Fibroblast of lung (primary cell): ENCODE measurements at regions not wholly inside any gene's neighbourhood (a gene's known extent, or its start where the extent isn't known, plus 50 kb on each side); places are given as distances from the start of the nearest gene placed in this dataset.
A peak's percentile ranks its signal among the peaks of the same experiment; 100 is the strongest.

Source experiments
- DNase-seq, 2 donors: peaks; one replicate each; pipeline versions ENCODE4 v3.0.0 to v3.0.0-alpha.2; 2010; ENCODE audit warnings: low read depth in 2 of 2
- H2AFZ ChIP-seq: 2 replicates; pipeline ENCODE4 v1.5.1; 2012; ENCODE audit warnings: low read length, control low read depth, inconsistent platforms
- H3K27ac ChIP-seq: 2 replicates; pipeline ENCODE4 v1.5.1; 2011; ENCODE audit warnings: low read length, control low read depth; ENCODE audit not compliant: insufficient read depth
- H3K27me3 ChIP-seq: 2 replicates; pipeline ENCODE4 v1.5.1; 2011; ENCODE audit warnings: mild to moderate bottlenecking, low read length; ENCODE audit not compliant: control insufficient read depth, insufficient read depth
- H3K36me3 ChIP-seq: 2 replicates; pipeline ENCODE4 v1.5.1; 2011; ENCODE audit warnings: low read length; ENCODE audit not compliant: control insufficient read depth, insufficient read depth
- H3K4me1 ChIP-seq: 2 replicates; pipeline ENCODE4 v1.5.1; 2011; ENCODE audit warnings: low read length; ENCODE audit not compliant: control insufficient read depth, insufficient read depth; ENCODE audit errors: extremely low read depth
- H3K4me2 ChIP-seq: 2 replicates; pipeline ENCODE4 v1.5.1; 2011; ENCODE audit warnings: low read length, control low read depth; ENCODE audit not compliant: insufficient read depth; ENCODE audit errors: extremely low read depth
- H3K4me3 ChIP-seq, 4 experiments: fragments of 200-600 bp in 1 of 4; sonication (generic) in 1 of 4; replicated peaks in 1 of 4; 2 replicates each; pipeline ENCODE4 v1.5.1; 2011 to 2016; ENCODE audit warnings: low read length in 4 of 4, low read depth in 3 of 4, mild to moderate bottlenecking in 3 of 4, control low read depth in 2 of 4, inconsistent platforms in 1 of 4, mixed read lengths in 1 of 4; ENCODE audit not compliant: insufficient read depth in 1 of 4; ENCODE audit errors: control extremely low read depth in 1 of 4
- H3K79me2 ChIP-seq: 2 replicates; pipeline ENCODE4 v1.5.1; 2012; ENCODE audit warnings: mild to moderate bottlenecking, low read length, inconsistent platforms; ENCODE audit not compliant: control insufficient read depth, insufficient read depth
- H3K9ac ChIP-seq: 2 replicates; pipeline ENCODE4 v1.5.1; 2011; ENCODE audit warnings: mild to moderate bottlenecking, low read length, control low read depth; ENCODE audit not compliant: insufficient read depth
- H3K9me3 ChIP-seq: 2 replicates; pipeline ENCODE4 v1.5.1; 2012; ENCODE audit warnings: low read depth, low read length; ENCODE audit not compliant: control insufficient read depth, insufficient read depth
- H4K20me1 ChIP-seq: 2 replicates; pipeline ENCODE4 v1.5.1; 2011; ENCODE audit warnings: low read length; ENCODE audit not compliant: control insufficient read depth, insufficient read depth; ENCODE audit errors: extremely low read depth
- CTCF ChIP-seq, 2 donors: IDR thresholded peaks in 1 of 2; conservative IDR thresholded peaks in 1 of 2; 1 replicate in 1 of 2; 2 replicates in 1 of 2; pipeline ENCODE4 v1.5.1; 2011 to 2012; ENCODE audit warnings: low read length in 2 of 2, control low read depth in 1 of 2, inconsistent platforms in 1 of 2, low read depth in 1 of 2, mild to moderate bottlenecking in 1 of 2
- EZH2 ChIP-seq: IDR thresholded peaks from 2 replicates; pipeline ENCODE4 v1.5.1; 2012; ENCODE audit warnings: low read length, control low read depth, mild to moderate bottlenecking; ENCODE audit errors: missing control alignments

GRCh38 chr3:22982981-22983587, 220.0 kb upstream of the UBE2E2 start:
- Histone ChIP-seq H4K20me1 (no peaks in the 10 kb centered on the region), H3K27ac (no peak overlapping the region), H3K27me3 (no peaks in the 10 kb centered on the region), H3K4me3 (no peak overlapping the region), H3K9ac (no peak overlapping the region), H3K4me1 (no peaks in the 10 kb centered on the region), H3K79me2 (no peaks in the 10 kb centered on the region), H3K9me3 (no peaks in the 10 kb centered on the region), H3K4me2 (no peak overlapping the region), H3K36me3 (no peaks in the 10 kb centered on the region), H2AFZ (no peak overlapping the region)
- peak in 1 of 2 donors; percentile 16 for DNase-seq
- TF ChIP-seq CTCF (conservative IDR thresholded peaks at IDR 0.05 in 1 of 2, IDR thresholded peaks at IDR 0.05 in 1 of 2; ENCODE audit: low read depth in 1 of 2, low read length in 2 of 2) (no peak), EZH2 (no peak)

- Histone ChIP-seq H3K4me2 (no peak overlapping the region), H2AFZ (no peak overlapping the region), H4K20me1 (no peaks in the 10 kb centered on the region), H3K9me3 (no peaks in the 10 kb centered on the region), H3K9ac (no peak overlapping the region), H3K4me1 (no peaks in the 10 kb centered on the region), H3K79me2 (no peaks in the 10 kb centered on the region), H3K27ac (no peak overlapping the region), H3K27me3 (no peaks in the 10 kb centered on the region), H3K36me3 (no peaks in the 10 kb centered on the region), H3K4me3 (no peak overlapping the region)
- no peak for TF ChIP-seq EZH2
- no peak for TF ChIP-seq CTCF (conservative IDR thresholded peaks at IDR 0.05 in 1 of 2, IDR thresholded peaks at IDR 0.05 in 1 of 2; ENCODE audit: low read depth in 1 of 2, low read length in 2 of 2)
- no peak for DNase-seq
Measured at GRCh38 chr3:22986958-22987357, 216.2 kb upstream of the UBE2E2 start.

- TF ChIP-seq CTCF (conservative IDR thresholded peaks at IDR 0.05 in 1 of 2, IDR thresholded peaks at IDR 0.05 in 1 of 2; ENCODE audit: low read depth in 1 of 2, low read length in 2 of 2) = no peak
- H3K36me3 ChIP-seq = no peaks in the 10 kb centered on the region
- no peak for DNase-seq
Measured at GRCh38 chr3:22988566-22988965, 214.6 kb upstream of the UBE2E2 start.

More at GRCh38 chr3:22988566-22988965, 214.6 kb upstream of the UBE2E2 start:
- Histone ChIP-seq H3K4me3 (no peak overlapping the region), H4K20me1 (no peaks in the 10 kb centered on the region), H3K4me2 (no peak overlapping the region), H3K4me1 (no peaks in the 10 kb centered on the region), H3K27me3 (no peaks in the 10 kb centered on the region), H3K79me2 (no peaks in the 10 kb centered on the region), H3K9ac (no peak overlapping the region), H3K9me3 (no peaks in the 10 kb centered on the region), H3K27ac (no peak overlapping the region), H2AFZ (no peak overlapping the region)
